HEK293 (cell line): ENCODE measurements at regions not wholly inside any gene's neighbourhood (a gene's known extent, or its start where the extent isn't known, plus 50 kb on each side); places are given as distances from the start of the nearest gene placed in this dataset.

Experiments used
- CTCF ChIP-seq: fragments of 450-650 bp; formaldehyde crosslinking; IDR thresholded peaks from 2 replicates; pipeline ENCODE4 v1.5.1; 2016; ENCODE audit warnings: missing biosample characterization, missing genetic modification characterization
- ELK4 ChIP-seq: IDR thresholded peaks from 2 replicates; pipeline ENCODE4 v1.6.1; 2011; ENCODE audit warnings: mild to moderate bottlenecking, low read depth, low read length, borderline replicate concordance
- KLF16 ChIP-seq: fragments of 450-650 bp; formaldehyde crosslinking; IDR thresholded peaks from 2 replicates; pipeline ENCODE4 v1.5.1; 2017; ENCODE audit warnings: missing biosample characterization, missing genetic modification characterization
- REPIN1 ChIP-seq: fragments of 450-650 bp; formaldehyde crosslinking; IDR thresholded peaks from 2 replicates; pipeline ENCODE4 v1.5.1; 2017; ENCODE audit warnings: missing biosample characterization, missing genetic modification characterization, low read depth
- ZNF280D ChIP-seq: fragments of 450-650 bp; formaldehyde crosslinking; IDR thresholded peaks from 2 replicates; pipeline ENCODE4 v1.5.1; 2016; ENCODE audit warnings: missing biosample characterization, missing genetic modification characterization
- ZNF335 ChIP-seq: fragments of 450-650 bp; formaldehyde crosslinking; conservative IDR thresholded peaks from 2 replicates; pipeline ENCODE4 v1.5.1; 2016; ENCODE audit warnings: missing biosample characterization, missing genetic modification characterization
- ZNF843 ChIP-seq: fragments of 450-650 bp; formaldehyde crosslinking; IDR thresholded peaks from 2 replicates; pipeline ENCODE4 v1.5.1; 2016; ENCODE audit warnings: missing biosample characterization, missing genetic modification characterization

GRCh38 chr5:128877476-128877875 is 87.8 kb upstream of the SLC27A6 start:
- TF ChIP-seq CTCF (no peak), REPIN1 (tag by site-specific recombination) (no peak), ELK4 (no peak), ZNF843 (tag by site-specific recombination) (no peak), ZNF335 (tag by site-specific recombination) (no peak), KLF16 (tag by site-specific recombination) (no peak), ZNF280D (tag by site-specific recombination) (no peak)
